Neuronal stem cell (in vitro differentiated cells): ENCODE measurements at regions not wholly inside any gene's neighbourhood (a gene's known extent, or its start where the extent isn't known, plus 50 kb on each side); places are given as distances from the start of the nearest gene placed in this dataset.

Experiments used
- DNase-seq: peaks from one replicate; pipeline ENCODE4 v3.0.0-alpha.2; 2013; ENCODE audit warnings: low spot score
- H2AFZ ChIP-seq: one replicate; pipeline ENCODE4 v1.6.1; 2013; ENCODE audit warnings: mild to moderate bottlenecking, low read length, inconsistent platforms
- H2AK5ac ChIP-seq: 2 replicates; pipeline ENCODE4 v1.6.1; 2013; ENCODE audit warnings: low read depth, mild to moderate bottlenecking, inconsistent platforms, low read length, moderate library complexity, mixed read lengths
- H2BK120ac ChIP-seq: 2 replicates; pipeline ENCODE4 v1.6.1; 2013; ENCODE audit warnings: low read depth, mild to moderate bottlenecking, inconsistent platforms, low read length, moderate library complexity, mixed read lengths
- H2BK12ac ChIP-seq: one replicate; pipeline ENCODE4 v1.6.1; 2013; ENCODE audit warnings: low read length, inconsistent platforms
- H2BK15ac ChIP-seq: 2 replicates; pipeline ENCODE4 v1.6.1; 2013; ENCODE audit warnings: mild to moderate bottlenecking, low read length, inconsistent platforms, mixed read lengths
- H2BK5ac ChIP-seq: one replicate; pipeline ENCODE4 v1.6.1; 2013; ENCODE audit warnings: inconsistent platforms, mild to moderate bottlenecking, low read length, moderate library complexity
- H3K14ac ChIP-seq: one replicate; pipeline ENCODE4 v1.6.1; 2013; ENCODE audit warnings: low read length, inconsistent platforms
- H3K18ac ChIP-seq: 2 replicates; pipeline ENCODE4 v1.6.1; 2013; ENCODE audit warnings: low read length, inconsistent platforms
- H3K23ac ChIP-seq: 2 replicates; pipeline ENCODE4 v1.6.1; 2013; ENCODE audit warnings: low read depth, mild to moderate bottlenecking, mixed read lengths, low read length, inconsistent platforms; ENCODE audit not compliant: poor library complexity
- H3K27ac ChIP-seq: replicated peaks from 3 replicates; pipeline ENCODE4 v1.5.1; 2013; ENCODE audit warnings: low read length, inconsistent platforms
- H3K27me3 ChIP-seq, 3 experiments: 2 replicates each; pipeline ENCODE4 v1.6.1; 2013; ENCODE audit warnings: low read length in 3 of 3, mild to moderate bottlenecking in 2 of 3, inconsistent platforms in 1 of 3, low read depth in 1 of 3, mixed read lengths in 1 of 3, moderate library complexity in 1 of 3; ENCODE audit not compliant: control insufficient read depth in 3 of 3, insufficient read depth in 3 of 3
- H3K36me3 ChIP-seq, 2 donors: replicated peaks in 1 of 2; 2 replicates each; pipeline ENCODE4 v1.6.1; 2013; ENCODE audit warnings: low read length in 2 of 2; ENCODE audit not compliant: control insufficient read depth in 2 of 2, insufficient read depth in 2 of 2
- H3K4ac ChIP-seq: 2 replicates; pipeline ENCODE4 v1.6.1; 2013; ENCODE audit warnings: inconsistent platforms, mild to moderate bottlenecking, low read length, moderate library complexity
- H3K4me1 ChIP-seq, 2 donors: 1 replicate in 1 of 2; 2 replicates in 1 of 2; pipeline ENCODE4 v1.6.1; 2013; ENCODE audit warnings: low read length in 2 of 2, low read depth in 1 of 2; ENCODE audit not compliant: control insufficient read depth in 2 of 2, insufficient read depth in 1 of 2
- H3K4me2 ChIP-seq: one replicate; pipeline ENCODE4 v1.6.1; 2013; ENCODE audit warnings: mild to moderate bottlenecking, low read length, inconsistent platforms; ENCODE audit not compliant: insufficient read depth, poor library complexity, severe bottlenecking
- H3K4me3 ChIP-seq, 2 donors: 2 replicates each; pipeline ENCODE4 v1.5.1; 2013; ENCODE audit warnings: low read length in 2 of 2, mild to moderate bottlenecking in 2 of 2, inconsistent platforms in 1 of 2, moderate library complexity in 1 of 2
- H3K79me1 ChIP-seq: one replicate; pipeline ENCODE4 v1.6.1; 2013; ENCODE audit warnings: low read depth, mild to moderate bottlenecking, inconsistent platforms, low read length, moderate library complexity
- H3K9ac ChIP-seq: one replicate; pipeline ENCODE4 v1.6.1; 2013; ENCODE audit warnings: mild to moderate bottlenecking, low read depth, low read length, inconsistent platforms; ENCODE audit not compliant: poor library complexity
- H3K9me3 ChIP-seq, 2 donors: replicated peaks in 1 of 2; 2 replicates each; pipeline versions ENCODE3 to v1.6.1; 2013; ENCODE audit warnings: low read length in 2 of 2, mild to moderate bottlenecking in 2 of 2, inconsistent platforms in 1 of 2, low read depth in 1 of 2, mixed read lengths in 1 of 2, moderate library complexity in 1 of 2; ENCODE audit not compliant: control insufficient read depth in 2 of 2, insufficient read depth in 1 of 2
- H4K8ac ChIP-seq: one replicate; pipeline ENCODE4 v1.6.1; 2013; ENCODE audit warnings: low read depth, mild to moderate bottlenecking, inconsistent platforms, low read length, moderate library complexity
- H4K91ac ChIP-seq: one replicate; pipeline ENCODE4 v1.6.1; 2013; ENCODE audit warnings: low read length, low read depth, mild to moderate bottlenecking, inconsistent platforms; ENCODE audit not compliant: poor library complexity
- WGBS, 2 donors: extraction: QIAGEN DNeasy Blood & Tissue Kit; methylation state at CpG; one replicate each; pipeline ENCODE4 v1.1.7; 2013; ENCODE audit warnings: missing lambda C conversion rate in 2 of 2, mixed read lengths in 1 of 2; ENCODE audit not compliant: insufficient read length in 2 of 2, insufficient replicate concordance in 1 of 2; ENCODE audit errors: extremely low coverage in 2 of 2; 5-methylcytosine and 5-hydroxymethylcytosine counted together

GRCh38 chr2:226478109-226478809 is 321.4 kb downstream of the IRS1 start:
- Histone ChIP-seq H2BK120ac (no peak overlapping the region), H3K4me2 (no peak overlapping the region), H3K4me3 (no peak overlapping the region), H4K8ac (no peak overlapping the region), H3K27me3 (no peaks in the 10 kb centered on the region), H3K18ac (peak overlapping the region; percentile 90), H4K91ac (no peak overlapping the region), H2BK15ac (no peak overlapping the region), H2AFZ (peak overlapping the region; percentile 80), H3K79me1 (no peaks in the 10 kb centered on the region), H3K9ac (no peak overlapping the region), H2BK12ac (no peak overlapping the region), H3K27ac (peak overlapping the region; percentile 76), H3K9me3 (peaks cover 0 to 8% of the 10 kb centered on the region in 2 donors), H2BK5ac (no peak overlapping the region), H3K4ac (no peak overlapping the region), H3K36me3 (no peaks in the 10 kb centered on the region), H3K23ac (no peak overlapping the region), H3K4me1 (peaks cover 10 to 29% of the 10 kb centered on the region in 2 donors), H3K14ac (no peak overlapping the region), H2AK5ac (no peak overlapping the region)
- WGBS, 2 donors, result no CpG with 5 or more reads among the region's 8 CpGs
- DNase-seq, result peak; percentile 33

- H2BK5ac ChIP-seq, result no peak overlapping the region
- no peak overlapping the region for H4K8ac ChIP-seq
- no peak overlapping the region for H3K4me2 ChIP-seq
- H2BK15ac ChIP-seq, result no peak overlapping the region
- peak overlapping the region; percentile 76 for H3K27ac ChIP-seq
- H3K4ac ChIP-seq, result no peak overlapping the region
- no peak overlapping the region for H3K23ac ChIP-seq
- peak overlapping the region; percentile 80 for H2AFZ ChIP-seq
- no peaks in the 10 kb centered on the region for H3K36me3 ChIP-seq
- H3K79me1 ChIP-seq, result no peaks in the 10 kb centered on the region
- no peak overlapping the region for H3K9ac ChIP-seq
- no peak overlapping the region for H2AK5ac ChIP-seq
- no peak overlapping the region for H4K91ac ChIP-seq
- WGBS, 2 donors, result no CpG with 5 or more reads among the region's 10 CpGs
- no peak overlapping the region for H2BK120ac ChIP-seq
- no peak overlapping the region for H3K18ac ChIP-seq
- no peak for DNase-seq
- H3K27me3 ChIP-seq, result no peaks in the 10 kb centered on the region
- H3K14ac ChIP-seq, result no peak overlapping the region
- no peak overlapping the region for H2BK12ac ChIP-seq
- H3K9me3 ChIP-seq, result peaks cover 0 to 8% of the 10 kb centered on the region in 2 donors
- no peak overlapping the region for H3K4me3 ChIP-seq
- peaks cover 8 to 21% of the 10 kb centered on the region in 2 donors for H3K4me1 ChIP-seq
Observed at GRCh38 chr2:226477221-226478108, 322.2 kb downstream of the IRS1 start.

- Histone ChIP-seq H2AFZ (no peak overlapping the region), H2AK5ac (no peak overlapping the region), H3K14ac (no peak overlapping the region), H2BK12ac (no peak overlapping the region), H3K9me3 (peaks cover 0 to 8% of the 10 kb centered on the region in 2 donors), H4K8ac (no peak overlapping the region), H3K36me3 (no peaks in the 10 kb centered on the region), H3K4ac (no peak overlapping the region), H3K79me1 (no peaks in the 10 kb centered on the region), H2BK15ac (no peak overlapping the region), H3K4me2 (no peak overlapping the region), H4K91ac (no peak overlapping the region), H3K4me3 (no peak overlapping the region), H3K18ac (no peak overlapping the region), H2BK120ac (no peak overlapping the region), H3K27ac (no peak overlapping the region), H3K9ac (no peak overlapping the region), H3K27me3 (no peaks in the 10 kb centered on the region), H3K23ac (no peak overlapping the region), H2BK5ac (no peak overlapping the region), H3K4me1 (peaks cover 8 to 9% of the 10 kb centered on the region in 2 donors)
- no CpG with 5 or more reads among the region's 2 CpGs for WGBS, 2 donors
- DNase-seq, result no peak
Observed at GRCh38 chr2:226475650-226476049, 324.0 kb downstream of the IRS1 start.

GRCh38 chr2:226474131-226474530 is 325.5 kb downstream of the IRS1 start:
- H3K27me3 ChIP-seq, result no peaks in the 10 kb centered on the region
- no peak overlapping the region for H3K9ac ChIP-seq
- no peaks in the 10 kb centered on the region for H3K36me3 ChIP-seq
- no peak overlapping the region for H3K18ac ChIP-seq
- no peak overlapping the region for H3K23ac ChIP-seq
- H4K8ac ChIP-seq, result no peak overlapping the region
- peak overlapping the region; percentile 1 for H2AFZ ChIP-seq
- H3K4me2 ChIP-seq, result no peak overlapping the region
- H3K4me1 ChIP-seq, result peaks cover 8 to 9% of the 10 kb centered on the region in 2 donors
- no peak overlapping the region for H2BK120ac ChIP-seq
- no peak overlapping the region for H2AK5ac ChIP-seq
- DNase-seq, result no peak
- no peak overlapping the region for H3K4me3 ChIP-seq
- H4K91ac ChIP-seq, result no peak overlapping the region
- H3K27ac ChIP-seq, result no peak overlapping the region
- no peak overlapping the region for H3K14ac ChIP-seq
- no peak overlapping the region for H2BK5ac ChIP-seq
- no peak overlapping the region for H2BK12ac ChIP-seq
- peaks cover 0 to 8% of the 10 kb centered on the region in 2 donors for H3K9me3 ChIP-seq
- H2BK15ac ChIP-seq, result no peak overlapping the region
- H3K79me1 ChIP-seq, result no peaks in the 10 kb centered on the region
- H3K4ac ChIP-seq, result no peak overlapping the region
